Glutamatergic neuron (in vitro differentiated cells): ENCODE measurements at regions not wholly inside any gene's neighbourhood (a gene's known extent, or its start where the extent isn't known, plus 50 kb on each side); places are given as distances from the start of the nearest gene placed in this dataset.

Experiments used
- DNase-seq: peaks from one replicate; pipeline ENCODE4 v3.0.0; 2022
- H3K27ac Mint-ChIP-seq: one replicate; pipeline ENCODE4 v1.8.0; 2020; ENCODE audit warnings: mild to moderate bottlenecking, mixed read lengths, inconsistent platforms; ENCODE audit not compliant: unreplicated experiment
- H3K27me3 Mint-ChIP-seq: one replicate; pipeline ENCODE4 v1.8.0; 2020; ENCODE audit warnings: mild to moderate bottlenecking, moderate library complexity, mixed read lengths, inconsistent platforms; ENCODE audit not compliant: unreplicated experiment
- H3K36me3 Mint-ChIP-seq: one replicate; pipeline ENCODE4 v1.8.0; 2020; ENCODE audit warnings: mild to moderate bottlenecking, mixed read lengths, inconsistent platforms; ENCODE audit not compliant: unreplicated experiment
- H3K4me1 Mint-ChIP-seq: one replicate; pipeline ENCODE4 v1.8.0; 2020; ENCODE audit warnings: mild to moderate bottlenecking, low read depth, mixed read lengths, inconsistent platforms; ENCODE audit not compliant: unreplicated experiment
- H3K4me3 Mint-ChIP-seq: one replicate; pipeline ENCODE4 v1.8.0; 2020; ENCODE audit warnings: mild to moderate bottlenecking, mixed read lengths, inconsistent platforms; ENCODE audit not compliant: unreplicated experiment
- H3K9me3 Mint-ChIP-seq: one replicate; pipeline ENCODE4 v1.8.0; 2020; ENCODE audit warnings: mild to moderate bottlenecking, moderate library complexity, mixed read lengths, inconsistent platforms; ENCODE audit not compliant: unreplicated experiment
- TF ChIP-seq, protein P1 (sequence below): fragments of 200-600 bp; sonication (generic); IDR thresholded peaks from one replicate; pipeline ENCODE4 v1.5.0; 2021; ENCODE audit not compliant: partially characterized antibody, unreplicated experiment

DNA sequence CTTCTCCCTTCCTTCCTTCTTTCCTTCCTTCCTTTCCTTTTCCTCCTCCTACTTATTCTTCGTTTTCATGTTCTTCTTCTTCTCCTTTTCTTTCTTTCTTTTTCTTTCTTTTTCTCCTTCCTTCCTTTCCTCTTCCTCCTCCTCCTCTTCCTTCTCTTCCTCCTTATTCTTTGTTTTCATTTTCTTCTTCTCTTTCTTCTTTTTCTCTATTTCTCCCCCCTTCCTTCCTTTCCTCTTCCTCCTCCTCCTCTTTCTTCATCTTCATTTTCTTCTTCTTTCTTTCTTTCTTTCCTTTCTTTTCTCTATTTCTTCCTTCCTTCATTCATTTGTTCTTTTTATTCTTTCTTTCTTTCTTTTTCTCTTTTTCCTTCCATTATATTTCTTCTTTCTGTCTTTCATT, 671.6 kb downstream of the IQCM start:
- Mint-ChIP-seq H3K4me3 (no peak overlapping the region), H3K27ac (no peak overlapping the region), H3K36me3 (no peaks in the 10 kb centered on the region), H3K4me1 (peaks cover 9% of the 10 kb centered on the region), H3K9me3 (no peaks in the 10 kb centered on the region), H3K27me3 (peaks cover 2% of the 10 kb centered on the region)
- TF ChIP-seq, protein P1, sequence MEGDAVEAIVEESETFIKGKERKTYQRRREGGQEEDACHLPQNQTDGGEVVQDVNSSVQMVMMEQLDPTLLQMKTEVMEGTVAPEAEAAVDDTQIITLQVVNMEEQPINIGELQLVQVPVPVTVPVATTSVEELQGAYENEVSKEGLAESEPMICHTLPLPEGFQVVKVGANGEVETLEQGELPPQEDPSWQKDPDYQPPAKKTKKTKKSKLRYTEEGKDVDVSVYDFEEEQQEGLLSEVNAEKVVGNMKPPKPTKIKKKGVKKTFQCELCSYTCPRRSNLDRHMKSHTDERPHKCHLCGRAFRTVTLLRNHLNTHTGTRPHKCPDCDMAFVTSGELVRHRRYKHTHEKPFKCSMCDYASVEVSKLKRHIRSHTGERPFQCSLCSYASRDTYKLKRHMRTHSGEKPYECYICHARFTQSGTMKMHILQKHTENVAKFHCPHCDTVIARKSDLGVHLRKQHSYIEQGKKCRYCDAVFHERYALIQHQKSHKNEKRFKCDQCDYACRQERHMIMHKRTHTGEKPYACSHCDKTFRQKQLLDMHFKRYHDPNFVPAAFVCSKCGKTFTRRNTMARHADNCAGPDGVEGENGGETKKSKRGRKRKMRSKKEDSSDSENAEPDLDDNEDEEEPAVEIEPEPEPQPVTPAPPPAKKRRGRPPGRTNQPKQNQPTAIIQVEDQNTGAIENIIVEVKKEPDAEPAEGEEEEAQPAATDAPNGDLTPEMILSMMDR, result no peak
- no peak for DNase-seq

DNA sequence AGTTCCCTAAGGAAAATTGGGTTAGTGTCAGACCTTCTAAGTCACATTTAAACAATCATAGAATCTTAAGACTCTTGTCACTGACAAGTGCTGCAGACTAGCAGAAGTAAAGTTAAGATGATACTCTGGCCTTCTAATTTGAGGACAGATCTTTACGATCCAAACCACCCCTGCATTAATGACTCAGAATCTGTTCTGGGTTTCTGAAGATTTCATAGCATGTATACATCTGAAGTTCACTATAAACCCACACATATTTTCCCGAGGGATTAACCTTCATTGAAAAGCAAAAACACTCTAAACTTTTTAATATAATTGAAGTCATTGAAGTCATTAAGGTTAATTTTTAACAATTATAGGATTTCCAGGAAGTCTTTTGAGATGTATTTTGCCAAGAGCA, 674.3 kb downstream of the IQCM start:
- no peaks in the 10 kb centered on the region for H3K36me3 Mint-ChIP-seq
- peaks cover 9% of the 10 kb centered on the region for H3K4me1 Mint-ChIP-seq
- peaks cover 2% of the 10 kb centered on the region for H3K27me3 Mint-ChIP-seq
- no peaks in the 10 kb centered on the region for H3K9me3 Mint-ChIP-seq
- no peak overlapping the region for H3K27ac Mint-ChIP-seq
- DNase-seq, result no peak
- TF ChIP-seq, protein P1, result no peak
- no peak overlapping the region for H3K4me3 Mint-ChIP-seq

DNA sequence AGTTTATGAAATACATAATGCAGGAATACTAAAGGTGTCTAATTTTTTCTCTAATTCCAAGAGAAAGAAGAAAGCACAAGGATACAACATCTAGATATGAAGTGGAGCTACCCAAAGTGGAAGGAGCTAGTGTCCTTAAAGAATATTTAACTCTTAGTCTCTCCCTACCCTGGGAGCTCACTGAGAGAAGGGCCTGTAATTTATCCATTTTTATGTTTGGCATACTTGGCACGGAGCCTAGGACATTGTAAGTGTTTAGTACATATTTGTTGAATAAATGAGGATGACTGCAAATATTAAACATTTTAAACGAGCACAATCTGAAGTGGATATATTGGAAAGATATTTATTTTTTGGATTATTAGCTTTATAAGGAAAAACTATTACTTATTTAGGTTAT, 674.8 kb downstream of the IQCM start:
- Mint-ChIP-seq H3K27me3 (peaks cover 2% of the 10 kb centered on the region), H3K4me3 (no peak overlapping the region), H3K4me1 (peaks cover 6% of the 10 kb centered on the region), H3K36me3 (no peaks in the 10 kb centered on the region), H3K9me3 (no peaks in the 10 kb centered on the region), H3K27ac (no peak overlapping the region)
- DNase-seq, result no peak
- TF ChIP-seq, protein P1, result no peak

DNA sequence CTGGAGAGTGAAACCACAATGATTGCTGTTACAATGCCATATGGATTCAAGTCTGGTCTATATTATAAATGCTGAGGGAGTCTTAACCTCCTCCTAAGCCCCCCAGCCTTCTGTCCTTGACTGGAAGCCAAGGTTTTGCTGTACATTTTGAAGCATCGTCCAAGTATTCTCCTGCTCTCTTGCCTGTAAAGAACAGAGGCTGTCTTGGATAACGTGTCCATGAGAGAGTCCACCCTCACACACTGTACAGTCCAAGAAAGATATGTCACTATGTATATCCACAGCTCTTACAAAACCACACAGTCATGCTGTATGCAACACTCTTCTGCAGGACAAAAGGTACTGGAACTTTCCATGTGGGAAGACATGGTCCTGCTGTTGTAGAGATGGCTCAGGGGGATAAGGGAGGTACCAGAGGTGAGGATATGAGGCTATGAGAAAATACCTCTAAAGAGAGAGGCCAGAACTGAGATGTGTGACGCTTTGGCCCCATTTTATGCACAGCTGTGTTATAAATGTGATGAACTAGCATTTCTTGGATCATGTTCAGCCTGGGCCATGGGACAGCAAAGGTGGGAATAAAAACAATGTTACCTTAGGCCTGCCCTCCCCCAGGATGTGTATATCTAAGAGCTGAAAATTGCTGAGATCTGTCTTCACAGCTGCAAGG, 678.6 kb downstream of the IQCM start:
- H3K27me3 Mint-ChIP-seq, result no peaks in the 10 kb centered on the region
- H3K36me3 Mint-ChIP-seq, result no peaks in the 10 kb centered on the region
- DNase-seq, result no peak
- no peaks in the 10 kb centered on the region for H3K4me1 Mint-ChIP-seq
- H3K27ac Mint-ChIP-seq, result no peak overlapping the region
- no peaks in the 10 kb centered on the region for H3K9me3 Mint-ChIP-seq
- TF ChIP-seq, protein P1, result no peak
- H3K4me3 Mint-ChIP-seq, result no peak overlapping the region

DNA sequence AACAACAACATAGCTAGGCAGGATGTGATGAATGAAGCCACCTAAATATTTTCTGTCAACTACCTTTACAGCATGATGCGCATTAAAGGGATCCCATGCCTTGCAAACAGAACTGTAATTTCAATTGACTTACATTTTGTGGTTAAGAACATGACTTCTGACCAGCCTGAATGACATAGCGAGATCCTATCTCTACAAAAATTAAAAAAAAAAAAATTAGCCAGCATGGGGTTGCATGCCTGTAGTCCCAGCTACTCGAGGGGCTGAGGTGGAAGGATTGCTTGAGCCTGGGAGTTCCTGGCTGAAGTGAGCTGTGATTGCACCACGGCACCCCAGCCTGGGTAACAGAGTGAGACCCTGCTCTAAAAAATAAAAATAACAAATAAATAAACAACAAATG, 680.6 kb downstream of the IQCM start:
- Mint-ChIP-seq H3K27me3 (no peaks in the 10 kb centered on the region), H3K4me1 (no peaks in the 10 kb centered on the region), H3K27ac (no peak overlapping the region), H3K4me3 (no peak overlapping the region), H3K9me3 (peaks cover 2% of the 10 kb centered on the region), H3K36me3 (no peaks in the 10 kb centered on the region)
- TF ChIP-seq, protein P1, result no peak
- DNase-seq, result no peak
